ENCODE measurements at regions not wholly inside any gene's neighbourhood (a gene's known extent, or its start where the extent isn't known, plus 50 kb on each side); places are given as distances from the start of the nearest gene placed in this dataset.

DNA sequence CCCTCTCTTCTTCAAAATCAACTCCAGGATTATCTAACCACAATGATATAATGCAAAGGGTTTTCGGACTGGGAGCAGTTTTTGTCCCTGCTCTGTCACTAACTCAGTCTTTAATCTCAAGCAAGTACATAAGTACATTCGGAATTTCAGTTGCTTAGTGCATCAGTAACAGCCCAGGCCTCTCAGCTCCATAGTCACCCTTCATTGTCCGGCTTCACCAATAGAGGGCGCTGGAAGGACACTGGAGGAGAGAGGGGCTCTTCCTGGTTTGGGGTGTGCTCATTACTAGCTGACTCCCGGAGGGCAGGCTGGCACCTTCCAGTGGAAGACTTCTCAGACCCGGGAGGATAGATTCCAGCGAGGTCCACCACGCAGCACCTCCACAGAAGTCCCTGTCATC lies 90.4 kb upstream of the PDGFD start:
- TF ChIP-seq POLR2A (IDR thresholded peaks at IDR 0.05): no peak
- peak in 3 of 6 experiments; percentile 11 to 41 (median 29) for TF ChIP-seq CTCF (IDR thresholded peaks at IDR 0.05)
